Inflammatory macrophage treated with lipopolysaccharide for 4 hours (primary cell): ENCODE measurements at regions not wholly inside any gene's neighbourhood (a gene's known extent, or its start where the extent isn't known, plus 50 kb on each side); places are given as distances from the start of the nearest gene placed in this dataset.

Experiments
- DNase-seq: peaks from one replicate; pipeline ENCODE4 v3.0.0-alpha.2; 2020

DNA sequence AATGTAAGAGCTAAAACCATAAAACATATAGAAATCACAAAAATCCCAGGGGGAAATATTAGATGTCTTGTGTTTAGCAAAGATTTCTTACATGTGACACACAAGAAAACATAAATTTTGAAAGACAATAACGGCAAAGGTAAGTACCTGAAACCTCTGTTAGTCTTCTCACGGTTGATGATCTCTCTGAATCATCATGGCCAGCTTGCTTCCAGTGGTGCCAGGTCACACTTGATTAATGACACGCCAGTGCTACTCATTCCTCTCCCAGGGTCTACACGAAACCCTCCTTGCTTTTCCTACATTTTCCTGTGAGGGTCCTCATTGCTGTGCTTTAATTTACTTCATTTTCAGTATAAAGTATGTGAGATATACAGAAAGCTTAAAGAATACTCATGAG lies 114.4 kb upstream of the PARP11 start:
- DNase-seq, result no peak

- no peak for DNase-seq
Measured at GRCh38 chr12:3980504-3981272, 107.5 kb upstream of the PARP11 start.

DNA sequence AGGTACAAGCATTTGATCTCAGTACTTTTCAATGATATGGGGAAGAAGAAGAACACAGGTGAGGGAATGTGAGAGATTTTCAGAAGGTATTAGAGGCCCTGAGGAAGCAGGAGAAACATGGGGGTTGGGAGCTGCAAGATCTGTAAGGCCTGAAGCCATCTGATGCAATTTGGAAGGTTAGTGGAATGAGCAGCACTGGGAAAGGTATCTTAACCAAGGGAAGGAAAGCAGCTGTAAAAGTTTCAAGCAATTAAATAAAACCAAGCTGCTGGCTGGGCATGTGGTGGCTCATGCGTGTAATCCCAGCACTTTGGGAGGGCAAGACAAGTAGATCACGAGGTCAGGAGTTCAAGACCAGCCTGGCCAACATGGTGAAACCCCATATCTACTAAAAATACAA lies 104.4 kb upstream of the PARP11 start:
- no peak for DNase-seq

DNA sequence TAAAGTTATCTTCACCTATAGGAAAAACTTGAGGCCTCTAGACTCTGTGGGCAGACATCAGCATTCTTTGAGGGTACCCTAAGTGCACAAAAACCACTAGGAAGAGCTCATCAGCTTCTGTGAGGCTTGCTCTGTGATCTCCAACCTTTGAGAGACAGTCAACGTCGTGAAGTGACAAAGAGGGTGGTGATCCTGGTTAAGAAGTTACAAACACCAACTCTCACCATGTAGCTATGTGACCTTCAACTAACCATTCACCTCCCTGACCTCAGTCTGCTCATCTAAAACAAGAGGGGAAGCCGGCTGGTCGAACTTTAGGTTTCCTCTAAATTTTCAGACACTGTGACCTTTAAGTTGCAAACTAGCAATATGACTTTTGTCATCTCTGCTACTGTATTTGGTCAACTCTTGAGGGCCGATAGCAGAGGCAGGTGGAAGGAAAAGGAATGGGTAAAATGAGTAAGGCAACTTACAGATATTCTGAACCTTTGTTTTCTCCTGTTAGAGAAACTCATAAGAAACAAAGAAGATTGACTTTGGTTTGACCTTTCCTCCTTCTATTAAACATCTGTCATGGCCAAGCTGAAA lies 103.2 kb upstream of the PARP11 start:
- DNase-seq, result no peak

DNA sequence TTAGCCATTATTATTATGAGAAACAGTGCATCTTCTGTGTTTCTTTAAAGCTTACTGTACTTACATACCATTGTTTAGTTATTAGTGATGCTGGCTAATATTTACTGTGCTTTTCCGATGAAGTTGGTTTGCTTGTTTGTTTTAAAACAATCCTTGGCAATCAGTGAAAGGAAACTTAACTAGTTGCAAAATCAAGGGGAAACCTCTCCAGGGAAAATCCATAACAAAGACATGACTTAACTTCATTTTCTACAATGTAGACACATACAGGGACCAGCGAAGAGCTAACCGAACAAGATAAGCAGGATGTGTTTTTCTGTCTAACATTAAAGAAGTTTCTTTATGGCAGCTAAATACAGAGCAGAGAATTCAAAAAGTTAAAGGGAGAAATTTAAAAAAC lies 102.5 kb upstream of the PARP11 start:
- DNase-seq, result no peak

DNA sequence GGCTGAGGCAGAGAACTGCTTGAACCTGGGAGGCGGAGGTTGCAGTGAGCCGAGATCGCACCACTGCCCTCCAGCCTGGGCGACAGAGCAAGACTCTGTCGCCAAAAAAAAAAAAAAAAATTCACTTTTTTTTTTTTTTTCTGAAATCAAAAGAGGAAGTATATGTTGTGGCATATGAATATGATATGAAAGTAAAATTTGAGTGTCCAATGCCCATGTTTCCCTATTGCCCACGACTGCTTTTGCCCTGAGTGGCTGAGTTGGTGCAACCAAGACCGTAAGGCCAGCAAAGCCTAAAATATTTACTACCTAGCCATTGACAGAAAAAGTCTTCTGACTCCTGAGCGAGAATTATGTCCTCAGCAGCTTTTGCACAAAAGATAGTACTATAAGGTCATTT lies 101.7 kb upstream of the PARP11 start:
- peak; percentile 74 for DNase-seq

- peak; percentile 69 for DNase-seq
Measured at GRCh38 chr12:3973973-3974644, 100.9 kb upstream of the PARP11 start.

GRCh38 chr12:3973269-3973884 lies 100.2 kb upstream of the PARP11 start:
- DNase-seq, result no peak

GRCh38 chr12:3972576-3972975 lies 99.4 kb upstream of the PARP11 start:
- no peak for DNase-seq

- DNase-seq, result no peak
Measured at GRCh38 chr12:3968523-3968922, 95.3 kb upstream of the PARP11 start.

DNA sequence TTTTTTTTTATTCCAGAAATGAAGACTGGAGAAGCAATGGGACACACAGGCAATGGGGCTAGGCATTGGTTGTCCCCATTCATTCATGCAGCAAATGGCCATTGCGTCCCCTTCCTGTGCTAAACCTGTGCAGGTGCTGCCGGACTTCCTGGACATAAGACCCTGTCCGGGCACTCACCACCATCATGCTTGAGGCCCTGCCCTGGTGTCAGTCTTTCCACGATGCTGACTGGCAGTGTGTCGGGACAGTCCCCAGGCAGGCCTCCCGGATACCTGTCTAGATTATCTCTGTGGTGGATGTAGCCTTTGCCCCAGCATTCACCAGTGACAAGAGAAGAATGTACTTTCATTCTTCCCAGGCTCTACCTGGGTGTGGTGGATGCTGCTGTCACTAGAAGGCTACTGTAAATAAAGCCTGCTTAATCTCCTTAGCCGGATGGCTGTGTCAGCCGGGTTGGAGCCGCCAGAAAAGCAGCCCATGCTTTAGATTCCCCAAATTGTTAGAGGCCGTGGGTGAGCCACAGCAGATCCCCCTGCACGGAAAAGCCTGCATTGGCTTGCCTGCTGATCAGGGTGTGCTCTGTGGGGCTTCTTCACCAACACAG lies 94.5 kb upstream of the PARP11 start:
- DNase-seq, result no peak

GRCh38 chr12:3966376-3966775 lies 93.2 kb upstream of the PARP11 start:
- no peak for DNase-seq

GRCh38 chr12:3965046-3965445 lies 91.8 kb upstream of the PARP11 start:
- no peak for DNase-seq

DNA sequence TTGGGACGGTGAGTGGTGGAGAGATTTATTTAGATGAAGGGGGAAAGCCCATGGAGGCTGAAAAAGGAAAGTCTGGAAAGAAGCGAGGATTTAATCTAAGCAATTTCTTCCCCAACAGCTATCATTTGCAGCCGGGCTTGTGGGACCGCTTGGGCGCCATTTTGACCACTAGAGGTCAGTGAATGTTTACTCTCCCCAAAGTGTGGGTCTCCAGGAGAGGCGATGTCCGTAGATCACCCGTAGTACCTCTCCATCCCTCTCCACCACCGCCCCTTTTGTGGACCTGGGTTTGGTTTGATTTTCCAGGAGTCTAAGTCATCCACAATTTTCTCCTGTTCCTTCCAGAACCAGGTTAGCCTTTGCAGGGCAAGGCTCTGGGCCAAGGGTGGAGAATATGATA lies 91.2 kb upstream of the PARP11 start:
- DNase-seq, result peak; percentile 27

DNA sequence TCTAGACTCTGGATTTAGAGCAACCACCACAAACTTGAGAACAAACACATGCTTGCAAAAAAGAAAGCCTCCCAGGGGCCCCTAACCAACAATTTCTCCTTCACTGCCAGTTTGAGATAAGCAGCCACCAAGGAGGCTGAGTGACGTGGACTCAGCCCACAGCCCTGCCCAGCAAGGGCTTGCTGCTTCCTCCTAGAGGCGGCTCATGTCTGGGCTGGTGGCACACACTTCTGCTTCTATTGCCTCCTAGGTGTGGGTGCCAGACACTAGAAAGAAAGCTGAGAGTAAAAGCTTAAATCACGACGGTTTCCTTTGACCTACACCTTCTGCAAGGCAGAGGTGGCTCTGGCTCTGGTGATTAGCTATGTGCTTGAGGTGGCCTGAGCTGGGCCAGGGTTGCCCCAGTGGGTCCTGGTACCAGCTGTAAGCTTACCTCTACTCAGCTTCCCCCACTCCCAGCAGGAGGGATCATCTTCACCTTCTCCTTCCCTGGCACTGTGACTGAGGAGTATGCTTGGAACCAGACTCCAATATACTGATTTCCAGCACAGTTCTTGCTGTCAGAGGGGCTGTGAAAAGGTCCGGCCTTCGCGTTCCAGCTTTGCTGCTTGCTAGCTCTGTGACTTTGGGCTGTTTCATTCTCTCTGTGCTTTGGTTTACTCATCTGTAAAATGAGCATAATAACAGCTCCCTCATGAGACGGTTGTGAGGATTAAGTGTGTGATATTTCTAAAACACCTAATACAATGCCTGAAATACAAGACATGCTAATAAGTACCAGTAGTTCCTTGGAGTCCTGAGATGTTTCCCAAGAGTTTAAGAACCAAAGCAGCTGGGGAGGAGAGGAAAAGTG lies 89.7 kb upstream of the PARP11 start:
- peak; percentile 79 for DNase-seq

DNA sequence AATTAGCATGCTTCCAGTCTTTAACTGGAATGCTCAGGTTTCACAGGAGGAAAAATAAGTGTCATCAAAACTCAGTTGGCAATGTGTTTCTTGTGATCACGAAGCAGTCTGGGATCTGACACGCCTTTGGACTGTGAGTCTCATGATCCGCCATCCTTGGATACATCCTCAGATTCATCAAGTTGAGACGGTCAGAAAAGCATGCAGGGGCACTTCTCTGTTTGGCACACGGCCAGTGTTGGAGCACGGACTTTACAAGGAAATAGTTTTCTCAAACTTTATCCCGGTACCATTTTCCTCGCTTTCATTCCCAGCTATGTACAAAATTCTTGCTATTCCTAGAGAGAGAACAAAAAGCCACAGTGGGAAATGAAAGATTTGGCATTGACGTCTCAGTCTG lies 88.4 kb upstream of the PARP11 start:
- DNase-seq, result no peak

DNA sequence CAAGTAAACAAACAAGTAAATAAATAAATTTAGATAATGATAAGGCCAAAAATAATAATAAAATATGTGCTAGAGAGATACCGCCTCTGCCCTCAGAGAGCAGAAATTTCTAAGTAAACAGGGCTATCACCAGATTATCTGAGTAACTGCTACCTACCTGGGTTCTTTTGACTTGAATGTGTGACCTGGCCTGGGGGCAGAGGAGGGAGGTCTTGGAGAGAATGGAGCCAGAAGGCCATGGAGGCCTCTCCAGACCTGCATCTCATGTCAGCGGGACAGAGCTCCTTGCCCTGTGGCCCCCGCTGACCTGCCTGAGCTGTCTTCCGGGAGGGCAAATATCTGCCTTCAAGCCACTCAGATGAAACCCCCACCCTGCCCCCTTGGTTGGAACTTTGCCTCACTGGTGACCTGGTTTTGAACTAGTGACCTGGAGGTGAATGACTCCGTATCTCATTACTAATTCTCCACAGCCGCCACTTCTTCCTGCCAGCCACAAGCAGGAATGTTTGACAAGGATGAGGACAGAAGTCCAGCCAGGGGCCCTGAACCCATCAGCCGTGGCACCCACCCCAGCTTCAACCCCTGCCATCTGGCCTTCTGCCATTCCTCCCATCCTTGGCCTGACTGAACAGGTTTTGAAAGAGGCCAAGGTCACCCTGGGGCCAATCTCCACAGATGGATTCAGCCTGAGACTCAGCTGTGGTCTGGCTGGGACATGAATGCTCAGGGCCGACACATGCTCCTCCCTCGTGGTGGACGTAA lies 86.8 kb upstream of the PARP11 start:
- no peak for DNase-seq

GRCh38 chr12:3958534-3958933 lies 85.3 kb upstream of the PARP11 start:
- peak; percentile 44 for DNase-seq

GRCh38 chr12:3951380-3952135 lies 78.4 kb upstream of the PARP11 start:
- no peak for DNase-seq

- DNase-seq, result no peak
Measured at GRCh38 chr12:3950714-3951320, 77.6 kb upstream of the PARP11 start.
